Skeletal muscle tissue (tissue), 3 donors: ENCODE measurements at regions not wholly inside any gene's neighbourhood (a gene's known extent, or its start where the extent isn't known, plus 50 kb on each side); places are given as distances from the start of the nearest gene placed in this dataset.

ENCODE experiments used
- H3K27ac ChIP-seq: one replicate; pipeline ENCODE4 v1.7.0; 2013; ENCODE audit warnings: mild to moderate bottlenecking, low read depth, low read length, inconsistent platforms
- H3K27me3 ChIP-seq, 3 donors: one replicate each; pipeline ENCODE4 v1.7.0; 2013; ENCODE audit warnings: low read length in 3 of 3; ENCODE audit not compliant: control insufficient read depth in 3 of 3, insufficient read depth in 3 of 3
- H3K36me3 ChIP-seq, 3 donors: one replicate each; pipeline ENCODE4 v1.7.0; 2013; ENCODE audit warnings: low read length in 3 of 3; ENCODE audit not compliant: control insufficient read depth in 3 of 3, insufficient read depth in 3 of 3
- H3K4me1 ChIP-seq, 3 donors: one replicate each; pipeline ENCODE4 v1.7.0; 2013; ENCODE audit warnings: low read length in 3 of 3, mild to moderate bottlenecking in 3 of 3; ENCODE audit not compliant: control insufficient read depth in 3 of 3, insufficient read depth in 3 of 3
- H3K4me3 ChIP-seq, 3 donors: one replicate each; pipeline ENCODE4 v1.7.0; 2013; ENCODE audit warnings: low read length in 3 of 3
- H3K9ac ChIP-seq, 3 donors: one replicate each; pipeline ENCODE4 v1.7.0; 2013; ENCODE audit warnings: low read length in 3 of 3, mild to moderate bottlenecking in 3 of 3, moderate library complexity in 2 of 3, low read depth in 1 of 3
- H3K9me3 ChIP-seq, 3 donors: one replicate each; pipeline ENCODE4 v1.7.0; 2013; ENCODE audit warnings: low read length in 3 of 3; ENCODE audit not compliant: control insufficient read depth in 3 of 3
- donor health status: Osteomylitis.

- H3K9me3 ChIP-seq = no peaks in the 10 kb centered on the region
- no peak overlapping the region for H3K4me3 ChIP-seq
- no peaks in the 10 kb centered on the region for H3K27me3 ChIP-seq
- no peaks in the 10 kb centered on the region for H3K36me3 ChIP-seq
- no peak overlapping the region for H3K27ac ChIP-seq
- H3K4me1 ChIP-seq = peaks cover 15 to 32% (median 16%) of the 10 kb centered on the region in 3 donors
- H3K9ac ChIP-seq = no peak overlapping the region
Observed at GRCh38 chr3:72407766-72408165, 440.5 kb downstream of the SHQ1 start.

GRCh38 chr3:72405943-72406566, 442.2 kb downstream of the SHQ1 start:
- Histone ChIP-seq H3K9me3 (no peaks in the 10 kb centered on the region), H3K36me3 (no peaks in the 10 kb centered on the region), H3K4me3 (no peak overlapping the region), H3K4me1 (peaks cover 7 to 25% (median 10%) of the 10 kb centered on the region in 3 donors), H3K27ac (no peak overlapping the region), H3K27me3 (no peaks in the 10 kb centered on the region), H3K9ac (no peak overlapping the region)

GRCh38 chr3:72401005-72401545, 447.2 kb downstream of the SHQ1 start:
- Histone ChIP-seq H3K27ac (no peak overlapping the region), H3K27me3 (no peaks in the 10 kb centered on the region), H3K9ac (no peak overlapping the region), H3K4me3 (no peak overlapping the region), H3K36me3 (no peaks in the 10 kb centered on the region), H3K4me1 (peaks cover 2 to 23% (median 6%) of the 10 kb centered on the region in 3 donors), H3K9me3 (no peaks in the 10 kb centered on the region)

- H3K27me3 ChIP-seq = no peaks in the 10 kb centered on the region
- no peaks in the 10 kb centered on the region for H3K36me3 ChIP-seq
- H3K27ac ChIP-seq = no peak overlapping the region
- H3K4me1 ChIP-seq = peaks cover 2 to 15% (median 3%) of the 10 kb centered on the region in 3 donors
- no peak overlapping the region for H3K9ac ChIP-seq
- no peak overlapping the region for H3K4me3 ChIP-seq
- H3K9me3 ChIP-seq = no peaks in the 10 kb centered on the region
Observed at GRCh38 chr3:72398781-72399180, 449.5 kb downstream of the SHQ1 start.

- Histone ChIP-seq H3K9me3 (no peaks in the 10 kb centered on the region), H3K9ac (no peak overlapping the region), H3K36me3 (no peaks in the 10 kb centered on the region), H3K27ac (no peak overlapping the region), H3K4me1 (peaks cover 2 to 10% (median 3%) of the 10 kb centered on the region in 3 donors), H3K4me3 (no peak overlapping the region), H3K27me3 (no peaks in the 10 kb centered on the region)
Observed at GRCh38 chr3:72397586-72397985, 450.7 kb downstream of the SHQ1 start.

- H3K4me3 ChIP-seq = no peak overlapping the region
- no peaks in the 10 kb centered on the region for H3K27me3 ChIP-seq
- H3K36me3 ChIP-seq = no peaks in the 10 kb centered on the region
- H3K9ac ChIP-seq = no peak overlapping the region
- H3K9me3 ChIP-seq = no peaks in the 10 kb centered on the region
- no peak overlapping the region for H3K27ac ChIP-seq
- peaks cover 2 to 10% (median 3%) of the 10 kb centered on the region in 3 donors for H3K4me1 ChIP-seq
Observed at GRCh38 chr3:72396899-72397298, 451.3 kb downstream of the SHQ1 start.

GRCh38 chr3:72395776-72396311, 452.4 kb downstream of the SHQ1 start:
- Histone ChIP-seq H3K4me3 (no peak overlapping the region), H3K27me3 (no peaks in the 10 kb centered on the region), H3K9ac (no peak overlapping the region), H3K9me3 (no peaks in the 10 kb centered on the region), H3K36me3 (no peaks in the 10 kb centered on the region), H3K27ac (no peak overlapping the region), H3K4me1 (peaks cover 2 to 15% (median 7%) of the 10 kb centered on the region in 3 donors)

GRCh38 chr3:72393455-72393854, 454.8 kb downstream of the SHQ1 start:
- no peaks in the 10 kb centered on the region for H3K27me3 ChIP-seq
- H3K9me3 ChIP-seq = no peaks in the 10 kb centered on the region
- no peak overlapping the region for H3K4me3 ChIP-seq
- H3K27ac ChIP-seq = no peak overlapping the region
- peaks cover 2 to 10% (median 7%) of the 10 kb centered on the region in 3 donors for H3K4me1 ChIP-seq
- no peak overlapping the region for H3K9ac ChIP-seq
- no peaks in the 10 kb centered on the region for H3K36me3 ChIP-seq

GRCh38 chr3:72391659-72392058, 456.6 kb downstream of the SHQ1 start:
- H3K4me1 ChIP-seq = peaks cover 2 to 5% (median 4%) of the 10 kb centered on the region in 3 donors

GRCh38 chr3:72390841-72391240, 457.4 kb downstream of the SHQ1 start:
- Histone ChIP-seq H3K9me3 (no peaks in the 10 kb centered on the region), H3K27ac (no peak overlapping the region), H3K4me3 (no peak overlapping the region), H3K9ac (no peak overlapping the region), H3K36me3 (no peaks in the 10 kb centered on the region), H3K27me3 (no peaks in the 10 kb centered on the region), H3K4me1 (peaks cover 0 to 5% (median 4%) of the 10 kb centered on the region in 3 donors)

More at GRCh38 chr3:72391659-72392058, 456.6 kb downstream of the SHQ1 start:
- H3K4me3 ChIP-seq = no peak overlapping the region
- H3K9ac ChIP-seq = no peak overlapping the region
- no peaks in the 10 kb centered on the region for H3K9me3 ChIP-seq
- H3K36me3 ChIP-seq = no peaks in the 10 kb centered on the region
- H3K27ac ChIP-seq = no peak overlapping the region
- no peaks in the 10 kb centered on the region for H3K27me3 ChIP-seq
